ENCODE measurements at regions not wholly inside any gene's neighbourhood (a gene's known extent, or its start where the extent isn't known, plus 50 kb on each side); places are given as distances from the start of the nearest gene placed in this dataset.

DNA sequence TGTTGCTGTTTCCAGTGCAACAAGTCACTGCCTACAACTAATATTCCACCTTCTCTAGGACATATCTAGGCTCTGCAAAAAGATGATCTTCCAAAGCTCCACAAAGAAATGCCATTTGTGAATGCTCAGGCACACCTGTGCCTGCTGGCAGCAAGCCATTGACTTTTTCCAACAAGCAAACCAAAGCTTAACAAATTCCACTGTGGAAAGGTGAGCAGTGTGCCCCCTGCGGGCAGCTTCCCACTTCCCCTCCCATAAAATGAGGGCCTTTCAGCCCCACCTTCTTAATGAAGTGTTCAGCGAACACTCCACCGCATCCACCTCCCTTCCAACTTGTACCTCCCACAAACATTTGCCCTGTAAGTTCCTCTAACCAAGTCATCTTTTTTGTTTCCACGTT lies 157.5 kb upstream of the SLC24A5 start:
- no peaks in the 10 kb centered on the region for H3K4me1 ChIP-seq (ENCODE audit: insufficient read depth, low read length)
- DNase-seq (ENCODE audit: insufficient read length, low spot score, missing footprints), result no peak

DNA sequence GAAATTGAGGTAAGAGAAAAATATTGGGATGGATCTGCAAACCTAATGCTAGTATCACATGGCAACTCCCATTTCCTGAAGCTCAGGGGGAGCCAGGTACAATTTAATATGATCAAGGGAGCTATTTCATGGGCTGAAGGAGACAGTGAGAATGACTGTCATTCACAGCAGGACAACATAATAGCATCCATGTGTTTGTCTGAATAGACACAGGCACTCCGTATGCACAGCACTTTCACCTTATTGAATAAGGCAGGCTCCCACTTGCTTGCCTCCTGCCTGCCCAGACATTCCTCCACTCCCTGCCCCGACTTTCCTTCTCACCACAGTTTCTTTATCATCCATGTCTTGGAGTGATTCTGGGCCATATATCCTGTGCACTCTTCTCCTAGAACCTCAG lies 156.6 kb upstream of the SLC24A5 start:
- H2AFZ ChIP-seq (ENCODE audit: low read length), result no peak overlapping the region
- no peak overlapping the region for H3K27ac ChIP-seq (ENCODE audit: low read depth, low read length)
- DNase-seq (ENCODE audit: insufficient read length, low spot score, missing footprints), result no peak
- no peak overlapping the region for H3K4me3 ChIP-seq (ENCODE audit: insufficient read depth, low read length)
- no peaks in the 10 kb centered on the region for H3K27me3 ChIP-seq (ENCODE audit: insufficient read depth, low read length)
- H3K79me2 ChIP-seq (ENCODE audit: insufficient read depth, low read length), result no peaks in the 10 kb centered on the region
- TF ChIP-seq, protein P1, sequence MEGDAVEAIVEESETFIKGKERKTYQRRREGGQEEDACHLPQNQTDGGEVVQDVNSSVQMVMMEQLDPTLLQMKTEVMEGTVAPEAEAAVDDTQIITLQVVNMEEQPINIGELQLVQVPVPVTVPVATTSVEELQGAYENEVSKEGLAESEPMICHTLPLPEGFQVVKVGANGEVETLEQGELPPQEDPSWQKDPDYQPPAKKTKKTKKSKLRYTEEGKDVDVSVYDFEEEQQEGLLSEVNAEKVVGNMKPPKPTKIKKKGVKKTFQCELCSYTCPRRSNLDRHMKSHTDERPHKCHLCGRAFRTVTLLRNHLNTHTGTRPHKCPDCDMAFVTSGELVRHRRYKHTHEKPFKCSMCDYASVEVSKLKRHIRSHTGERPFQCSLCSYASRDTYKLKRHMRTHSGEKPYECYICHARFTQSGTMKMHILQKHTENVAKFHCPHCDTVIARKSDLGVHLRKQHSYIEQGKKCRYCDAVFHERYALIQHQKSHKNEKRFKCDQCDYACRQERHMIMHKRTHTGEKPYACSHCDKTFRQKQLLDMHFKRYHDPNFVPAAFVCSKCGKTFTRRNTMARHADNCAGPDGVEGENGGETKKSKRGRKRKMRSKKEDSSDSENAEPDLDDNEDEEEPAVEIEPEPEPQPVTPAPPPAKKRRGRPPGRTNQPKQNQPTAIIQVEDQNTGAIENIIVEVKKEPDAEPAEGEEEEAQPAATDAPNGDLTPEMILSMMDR (IDR thresholded peaks at IDR 0.05; ENCODE audit: extremely low read depth, low read depth, low read length), result no peak
- H3K4me2 ChIP-seq (ENCODE audit: insufficient read depth, low read length), result no peak overlapping the region
- no peaks in the 10 kb centered on the region for H3K4me1 ChIP-seq (ENCODE audit: insufficient read depth, low read length)
- no peaks in the 10 kb centered on the region for H4K20me1 ChIP-seq (ENCODE audit: insufficient read depth, low read length)
- H3K9me3 ChIP-seq (ENCODE audit: low read depth, low read length), result no peaks in the 10 kb centered on the region
- no peaks in the 10 kb centered on the region for H3K36me3 ChIP-seq (ENCODE audit: insufficient read depth, low read length)

More for the DNA sequence above, 157.5 kb upstream of the SLC24A5 start:
- H3K27ac ChIP-seq (ENCODE audit: low read depth, low read length), result no peak overlapping the region
- H3K79me2 ChIP-seq (ENCODE audit: insufficient read depth, low read length), result no peaks in the 10 kb centered on the region
- H3K4me3 ChIP-seq (ENCODE audit: insufficient read depth, low read length), result no peak overlapping the region
- no peak overlapping the region for H2AFZ ChIP-seq (ENCODE audit: low read length)
- H3K27me3 ChIP-seq (ENCODE audit: insufficient read depth, low read length), result no peaks in the 10 kb centered on the region
- H3K9me3 ChIP-seq (ENCODE audit: low read depth, low read length), result no peaks in the 10 kb centered on the region
- H4K20me1 ChIP-seq (ENCODE audit: insufficient read depth, low read length), result no peaks in the 10 kb centered on the region
- TF ChIP-seq, protein P1 (IDR thresholded peaks at IDR 0.05; ENCODE audit: extremely low read depth, low read depth, low read length), result no peak
- no peaks in the 10 kb centered on the region for H3K36me3 ChIP-seq (ENCODE audit: insufficient read depth, low read length)
- no peak overlapping the region for H3K4me2 ChIP-seq (ENCODE audit: insufficient read depth, low read length)

- Histone ChIP-seq H3K27ac (ENCODE audit: low read depth, low read length) (no peak overlapping the region), H3K27me3 (ENCODE audit: insufficient read depth, low read length) (no peaks in the 10 kb centered on the region), H2AFZ (ENCODE audit: low read length) (no peak overlapping the region), H3K4me1 (ENCODE audit: insufficient read depth, low read length) (no peaks in the 10 kb centered on the region), H3K4me3 (ENCODE audit: insufficient read depth, low read length) (no peak overlapping the region), H3K36me3 (ENCODE audit: insufficient read depth, low read length) (no peaks in the 10 kb centered on the region), H3K79me2 (ENCODE audit: insufficient read depth, low read length) (no peaks in the 10 kb centered on the region), H3K9me3 (ENCODE audit: low read depth, low read length) (no peaks in the 10 kb centered on the region), H4K20me1 (ENCODE audit: insufficient read depth, low read length) (no peaks in the 10 kb centered on the region), H3K4me2 (ENCODE audit: insufficient read depth, low read length) (no peak overlapping the region)
- DNase-seq (ENCODE audit: insufficient read length, low spot score, missing footprints), result no peak
- TF ChIP-seq, protein P1 (IDR thresholded peaks at IDR 0.05; ENCODE audit: extremely low read depth, low read depth, low read length), result no peak
These were observed 155.5 kb upstream of the SLC24A5 start for GRCh38 chr15:47965297-47965696.

DNA sequence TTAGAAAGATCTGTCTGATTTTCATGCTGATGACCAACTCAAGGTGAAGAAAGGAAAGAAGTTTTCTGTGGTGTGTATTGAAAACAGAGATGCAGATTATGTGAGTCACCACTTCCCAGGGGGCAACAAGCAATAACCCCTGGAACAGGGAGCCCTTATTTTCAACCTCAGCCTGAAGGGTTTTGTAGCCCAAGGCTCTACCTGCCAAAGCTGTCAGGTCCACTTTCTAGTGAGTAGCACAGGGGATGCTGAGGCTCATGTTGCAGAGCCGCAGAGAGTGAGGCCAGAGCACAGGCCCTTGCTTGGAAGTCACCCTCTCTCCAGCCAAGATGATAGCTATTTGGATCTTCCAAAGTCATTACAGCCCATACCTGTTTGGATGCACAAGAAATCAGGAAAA lies 152.2 kb upstream of the SLC24A5 start:
- Histone ChIP-seq H3K27me3 (ENCODE audit: insufficient read depth, low read length) (no peaks in the 10 kb centered on the region), H3K36me3 (ENCODE audit: insufficient read depth, low read length) (no peaks in the 10 kb centered on the region), H4K20me1 (ENCODE audit: insufficient read depth, low read length) (no peaks in the 10 kb centered on the region), H2AFZ (ENCODE audit: low read length) (no peak overlapping the region), H3K9me3 (ENCODE audit: low read depth, low read length) (no peaks in the 10 kb centered on the region), H3K27ac (ENCODE audit: low read depth, low read length) (no peak overlapping the region), H3K4me2 (ENCODE audit: insufficient read depth, low read length) (no peak overlapping the region), H3K4me1 (ENCODE audit: insufficient read depth, low read length) (no peaks in the 10 kb centered on the region), H3K79me2 (ENCODE audit: insufficient read depth, low read length) (no peaks in the 10 kb centered on the region), H3K4me3 (ENCODE audit: insufficient read depth, low read length) (no peak overlapping the region)
- no peak for DNase-seq (ENCODE audit: insufficient read length, low spot score, missing footprints)
- TF ChIP-seq, protein P1 (IDR thresholded peaks at IDR 0.05; ENCODE audit: extremely low read depth, low read depth, low read length), result no peak

All from osteoblast (primary cell).